K562 (cell line): ENCODE measurements at regions not wholly inside any gene's neighbourhood (a gene's known extent, or its start where the extent isn't known, plus 50 kb on each side); places are given as distances from the start of the nearest gene placed in this dataset.

Source experiments
- ATF4 ChIP-seq: fragments of 450-650 bp; formaldehyde crosslinking; IDR thresholded peaks from 2 replicates; pipeline ENCODE4 v1.4.0; 2022; ENCODE audit warnings: mild to moderate bottlenecking, moderate library complexity
- CREB5 ChIP-seq: fragments of 250-450 bp; sonication (Bioruptor Pico); IDR thresholded peaks from 2 replicates; pipeline ENCODE4 v1.5.0; 2020; ENCODE audit warnings: mild to moderate bottlenecking
- E2F4 ChIP-seq: sonication (generic); formaldehyde crosslinking; IDR thresholded peaks from 2 replicates; pipeline ENCODE4 v1.8.0; 2022; ENCODE audit warnings: mild to moderate bottlenecking, low read depth, missing genetic modification reagents
- FOXK1 ChIP-seq: sonication (generic); formaldehyde crosslinking; IDR thresholded peaks from 2 replicates; pipeline ENCODE4 v1.8.0; 2022; ENCODE audit warnings: missing genetic modification reagents, mild to moderate bottlenecking, borderline replicate concordance
- HDAC1 ChIP-seq, 2 experiments: fragments of 450-650 bp; IDR thresholded peaks; 2 replicates each; pipeline ENCODE4 v1.6.1; 2016 to 2017; ENCODE audit warnings: inconsistent platforms in 1 of 2, mild to moderate bottlenecking in 1 of 2, moderate library complexity in 1 of 2
- LEF1 ChIP-seq: fragments of 450-650 bp; IDR thresholded peaks from 2 replicates; pipeline ENCODE4 v1.6.1; 2016; ENCODE audit warnings: mild to moderate bottlenecking
- MXI1 ChIP-seq: IDR thresholded peaks from 2 replicates; pipeline ENCODE4 v1.6.1; 2011; ENCODE audit warnings: low read depth, mild to moderate bottlenecking, improper control_type of control experiment, low read length
- NR2C2 ChIP-seq, 2 experiments: fragments of 200-800 bp in 1 of 2; sonication (Bioruptor generic) in 1 of 2; sonication (generic) in 1 of 2; formaldehyde crosslinking in 1 of 2; IDR thresholded peaks; 2 replicates each; pipeline versions ENCODE4 v1.6.1 to v1.8.0; 2016 to 2022; ENCODE audit warnings: mild to moderate bottlenecking in 1 of 2, missing compliant biosample characterization in 1 of 2, missing genetic modification characterization in 1 of 2, missing genetic modification reagents in 1 of 2
- PPARD ChIP-seq: fragments of 250-450 bp; sonication (Bioruptor Pico); IDR thresholded peaks from 2 replicates; pipeline ENCODE4 v1.8.0; 2022; ENCODE audit warnings: inconsistent platforms, mild to moderate bottlenecking, moderate library complexity
- SAP30 ChIP-seq: fragments of 200-600 bp; sonication (generic); IDR thresholded peaks from 2 replicates; pipeline ENCODE4 v1.6.1; 2012; ENCODE audit warnings: borderline replicate concordance, low read depth, mild to moderate bottlenecking, moderate library complexity, low read length, control low read depth, inconsistent platforms; ENCODE audit not compliant: insufficient read depth, poor library complexity, severe bottlenecking
- ZNF121 ChIP-seq: sonication (generic); formaldehyde crosslinking; conservative IDR thresholded peaks from 2 replicates; pipeline ENCODE4 v1.8.0; 2022; ENCODE audit warnings: missing genetic modification reagents
- ZNF274 ChIP-seq: IDR thresholded peaks from 2 replicates; pipeline ENCODE4 v1.6.1; 2011; ENCODE audit warnings: low read depth, mild to moderate bottlenecking, low read length, moderate library complexity, borderline replicate concordance
- ZNF324 ChIP-seq: fragments of 250-450 bp; sonication (Bioruptor Pico); IDR thresholded peaks from 2 replicates; pipeline ENCODE4 v1.4.0; 2020; ENCODE audit warnings: mild to moderate bottlenecking
- ZNF584 ChIP-seq: fragments of 200-800 bp; sonication (Bioruptor generic); IDR thresholded peaks from 2 replicates; pipeline ENCODE4 v1.6.1; 2016; ENCODE audit warnings: low read depth, mild to moderate bottlenecking, missing genetic modification characterization, missing compliant biosample characterization
- ZNF668 ChIP-seq: fragments of 250-450 bp; sonication (Bioruptor Pico); IDR thresholded peaks from 2 replicates; pipeline ENCODE4 v1.8.0; 2022; ENCODE audit warnings: mild to moderate bottlenecking, inconsistent platforms

- TF ChIP-seq ATF4 (CRISPR knock-in tag) (no peak), HDAC1 (IDR thresholded peaks at IDR 0.05) (no peak), PPARD (no peak), ZNF324 (no peak), NR2C2 (CRISPR knock-in tag; IDR thresholded peaks at IDR 0.05) (no peak), NR2C2 (tag; IDR thresholded peaks at IDR 0.05) (no peak), ZNF274 (no peak), CREB5 (CRISPR knock-in tag) (no peak), FOXK1 (no peak), SAP30 (no peak), LEF1 (no peak), ZNF584 (CRISPR knock-in tag) (no peak), MXI1 (no peak), ZNF121 (no peak), E2F4 (CRISPR knock-in tag) (no peak), ZNF668 (CRISPR knock-in tag) (no peak)
Observed at GRCh38 chr3:34365771-34366170, 567.3 kb downstream of the PDCD6IP start (continued).
